ENCODE measurements at regions not wholly inside any gene's neighbourhood (a gene's known extent, or its start where the extent isn't known, plus 50 kb on each side); places are given as distances from the start of the nearest gene placed in this dataset.

- FAIRE-seq = no peak
- H4K20me1 ChIP-seq (ENCODE audit: insufficient read depth, low read length) = no peaks in the 10 kb centered on the region
Measured at GRCh38 chr9:108356806-108357205, 499.0 kb downstream of the ACTL7B start.

GRCh38 chr9:108351571-108351970 lies 504.2 kb downstream of the ACTL7B start:
- peaks cover 5% of the 10 kb centered on the region for H3K27me3 Mint-ChIP-seq (ENCODE audit: low read depth, unreplicated experiment)
- DNase-seq (ENCODE audit: low read depth) (no peak), FAIRE-seq (no peak)
- H3K4me1 Mint-ChIP-seq (ENCODE audit: low read depth, unreplicated experiment) = no peaks in the 10 kb centered on the region
- no peak for TF ChIP-seq CTCF (IDR thresholded peaks at IDR 0.05; ENCODE audit: insufficient read depth, low read depth, low read length)
- no peak for TF ChIP-seq EZH2 (IDR thresholded peaks at IDR 0.05; ENCODE audit: insufficient read depth, low read length)
- no peak overlapping the region for H3K9ac ChIP-seq (ENCODE audit: low read length)
- no peaks in the 10 kb centered on the region for H3K79me2 ChIP-seq (ENCODE audit: insufficient read depth, low read length)
- no peak overlapping the region for H3K27ac Mint-ChIP-seq (ENCODE audit: unreplicated experiment)
- H2AFZ ChIP-seq (ENCODE audit: low read depth, low read length) = no peak overlapping the region
- H3K9me3 Mint-ChIP-seq (ENCODE audit: unreplicated experiment) = peaks cover 8% of the 10 kb centered on the region
- peaks cover 4% of the 10 kb centered on the region for H3K27me3 ChIP-seq (ENCODE audit: insufficient read depth, low read length)
- no peaks in the 10 kb centered on the region for H3K4me1 ChIP-seq (ENCODE audit: insufficient read depth, low read length)
- H3K36me3 Mint-ChIP-seq (ENCODE audit: low read depth, unreplicated experiment) = no peaks in the 10 kb centered on the region
- H3K4me2 ChIP-seq (ENCODE audit: low read length) = no peak overlapping the region
- H3K4me3 Mint-ChIP-seq (ENCODE audit: unreplicated experiment) = no peak overlapping the region
- no peak overlapping the region for H3K4me3 ChIP-seq (ENCODE audit: insufficient read depth, low read depth, low read length)
- no peaks in the 10 kb centered on the region for H3K9me3 ChIP-seq (ENCODE audit: insufficient read depth, low read depth, low read length)
- no peak overlapping the region for H3K27ac ChIP-seq (ENCODE audit: low read depth, low read length)
- no peaks in the 10 kb centered on the region for H3K36me3 ChIP-seq (ENCODE audit: insufficient read depth, low read length)
- no peaks in the 10 kb centered on the region for H4K20me1 ChIP-seq (ENCODE audit: insufficient read depth, low read length)

More at GRCh38 chr9:108356806-108357205, 499.0 kb downstream of the ACTL7B start:
- H3K27ac ChIP-seq (ENCODE audit: low read depth, low read length) = no peak overlapping the region
- peaks cover 9% of the 10 kb centered on the region for H3K9me3 Mint-ChIP-seq (ENCODE audit: unreplicated experiment)
- H3K9ac ChIP-seq (ENCODE audit: low read length) = no peak overlapping the region
- H3K36me3 ChIP-seq (ENCODE audit: insufficient read depth, low read length) = no peaks in the 10 kb centered on the region
- H2AFZ ChIP-seq (ENCODE audit: low read depth, low read length) = no peak overlapping the region
- no peak overlapping the region for H3K27ac Mint-ChIP-seq (ENCODE audit: unreplicated experiment)
- no peaks in the 10 kb centered on the region for H3K4me1 ChIP-seq (ENCODE audit: insufficient read depth, low read length)
- DNase-seq (ENCODE audit: low read depth) = no peak
- no peaks in the 10 kb centered on the region for H3K27me3 Mint-ChIP-seq (ENCODE audit: low read depth, unreplicated experiment)
- TF ChIP-seq CTCF (IDR thresholded peaks at IDR 0.05; ENCODE audit: insufficient read depth, low read depth, low read length) = no peak
- no peak for TF ChIP-seq EZH2 (IDR thresholded peaks at IDR 0.05; ENCODE audit: insufficient read depth, low read length)
- H3K9me3 ChIP-seq (ENCODE audit: insufficient read depth, low read depth, low read length) = no peaks in the 10 kb centered on the region
- no peaks in the 10 kb centered on the region for H3K27me3 ChIP-seq (ENCODE audit: insufficient read depth, low read length)
- H3K36me3 Mint-ChIP-seq (ENCODE audit: low read depth, unreplicated experiment) = no peaks in the 10 kb centered on the region
- no peak overlapping the region for H3K4me2 ChIP-seq (ENCODE audit: low read length)
- no peak overlapping the region for H3K4me3 Mint-ChIP-seq (ENCODE audit: unreplicated experiment)
- no peaks in the 10 kb centered on the region for H3K79me2 ChIP-seq (ENCODE audit: insufficient read depth, low read length)
- H3K4me3 ChIP-seq (ENCODE audit: insufficient read depth, low read depth, low read length) = no peak overlapping the region
- H3K4me1 Mint-ChIP-seq (ENCODE audit: low read depth, unreplicated experiment) = no peaks in the 10 kb centered on the region

- Mint-ChIP-seq H3K27ac (ENCODE audit: unreplicated experiment) (no peak overlapping the region), H3K4me3 (ENCODE audit: unreplicated experiment) (no peak overlapping the region), H3K9me3 (ENCODE audit: unreplicated experiment) (peaks cover 4% of the 10 kb centered on the region), H3K27me3 (ENCODE audit: low read depth, unreplicated experiment) (peaks cover 5% of the 10 kb centered on the region), H3K36me3 (ENCODE audit: low read depth, unreplicated experiment) (no peaks in the 10 kb centered on the region), H3K4me1 (ENCODE audit: low read depth, unreplicated experiment) (no peaks in the 10 kb centered on the region)
- no peak for FAIRE-seq
- Histone ChIP-seq H2AFZ (ENCODE audit: low read depth, low read length) (no peak overlapping the region), H3K36me3 (ENCODE audit: insufficient read depth, low read length) (no peaks in the 10 kb centered on the region), H3K27me3 (ENCODE audit: insufficient read depth, low read length) (peaks cover 4% of the 10 kb centered on the region), H3K4me3 (ENCODE audit: insufficient read depth, low read depth, low read length) (no peak overlapping the region), H3K79me2 (ENCODE audit: insufficient read depth, low read length) (no peaks in the 10 kb centered on the region), H3K27ac (ENCODE audit: low read depth, low read length) (no peak overlapping the region), H3K4me1 (ENCODE audit: insufficient read depth, low read length) (no peaks in the 10 kb centered on the region), H3K4me2 (ENCODE audit: low read length) (no peak overlapping the region), H4K20me1 (ENCODE audit: insufficient read depth, low read length) (no peaks in the 10 kb centered on the region), H3K9ac (ENCODE audit: low read length) (no peak overlapping the region), H3K9me3 (ENCODE audit: insufficient read depth, low read depth, low read length) (no peaks in the 10 kb centered on the region)
- TF ChIP-seq CTCF (IDR thresholded peaks at IDR 0.05; ENCODE audit: insufficient read depth, low read depth, low read length) (no peak), EZH2 (IDR thresholded peaks at IDR 0.05; ENCODE audit: insufficient read depth, low read length) (no peak)
- no peak for DNase-seq (ENCODE audit: low read depth)
Measured at GRCh38 chr9:108347463-108348188, 508.2 kb downstream of the ACTL7B start.

All from astrocyte (in vitro differentiated cells and primary cell).